ENCODE measurements at regions not wholly inside any gene's neighbourhood (a gene's known extent, or its start where the extent isn't known, plus 50 kb on each side); places are given as distances from the start of the nearest gene placed in this dataset.

DNA sequence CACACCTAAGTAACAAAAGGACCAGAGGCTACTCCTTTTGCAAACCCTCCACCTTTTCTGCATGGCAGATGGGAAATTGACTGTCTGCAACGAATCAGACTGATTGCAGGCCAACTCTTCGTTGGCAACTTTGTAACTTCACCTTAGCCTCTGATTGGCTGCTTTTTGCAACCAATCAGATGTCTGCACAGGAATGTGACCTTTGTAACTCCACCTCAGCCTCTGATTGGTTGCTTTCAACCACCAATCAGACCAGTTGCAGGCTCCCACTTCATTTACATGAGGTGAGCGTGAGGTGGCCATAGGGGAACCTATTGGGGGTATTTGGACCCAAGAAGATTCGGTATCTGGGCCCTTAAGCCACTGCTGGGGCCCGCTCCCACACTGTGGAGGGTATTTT, 209.0 kb downstream of the EN1 start:
- no peak for DNase-seq (ENCODE audit: extremely low read depth in 1 of 11, low read depth in 9 of 11, low spot score in 4 of 11)

DNA sequence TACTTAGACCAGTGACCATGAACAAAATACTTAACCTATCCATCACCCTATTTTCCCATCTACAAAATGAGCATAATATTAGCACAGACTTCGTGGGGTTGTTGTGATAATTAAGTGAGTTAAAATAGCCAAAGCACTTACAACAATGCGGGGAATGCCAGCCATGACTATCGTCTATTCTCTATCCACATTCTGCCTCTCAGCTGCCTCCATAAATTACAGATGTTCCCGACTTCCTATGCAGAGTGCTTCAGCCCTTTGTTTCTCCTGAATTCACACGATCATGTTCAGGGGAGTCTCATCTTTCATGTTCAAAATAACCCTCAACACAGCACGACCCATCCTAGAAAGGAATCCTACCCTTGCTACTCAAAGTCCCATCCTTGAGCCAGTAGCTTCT, 211.6 kb downstream of the EN1 start:
- DNase-seq (ENCODE audit: extremely low read depth in 1 of 11, low read depth in 9 of 11, low spot score in 4 of 11): no peak

DNA sequence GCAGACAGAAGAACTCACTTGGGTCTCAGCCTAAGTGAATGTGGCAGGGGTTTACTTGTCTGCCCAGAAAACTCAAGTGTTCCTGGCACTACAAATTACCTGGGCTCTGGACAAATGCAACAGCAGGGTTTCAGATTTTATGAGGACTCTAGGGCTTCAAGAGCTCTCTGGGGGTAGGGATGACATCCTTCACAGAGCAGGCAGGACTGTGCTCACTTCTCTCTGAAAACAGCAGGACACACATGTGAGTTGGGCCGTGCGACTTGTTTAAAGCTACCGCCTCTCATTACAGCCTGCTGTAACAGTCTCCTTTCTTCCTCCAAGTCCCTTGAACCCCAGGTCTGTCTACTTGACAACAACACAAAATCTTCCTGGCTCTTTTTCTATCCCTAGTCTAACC, 212.6 kb downstream of the EN1 start:
- no peak for DNase-seq (ENCODE audit: extremely low read depth in 1 of 11, low read depth in 9 of 11, low spot score in 4 of 11)

DNA sequence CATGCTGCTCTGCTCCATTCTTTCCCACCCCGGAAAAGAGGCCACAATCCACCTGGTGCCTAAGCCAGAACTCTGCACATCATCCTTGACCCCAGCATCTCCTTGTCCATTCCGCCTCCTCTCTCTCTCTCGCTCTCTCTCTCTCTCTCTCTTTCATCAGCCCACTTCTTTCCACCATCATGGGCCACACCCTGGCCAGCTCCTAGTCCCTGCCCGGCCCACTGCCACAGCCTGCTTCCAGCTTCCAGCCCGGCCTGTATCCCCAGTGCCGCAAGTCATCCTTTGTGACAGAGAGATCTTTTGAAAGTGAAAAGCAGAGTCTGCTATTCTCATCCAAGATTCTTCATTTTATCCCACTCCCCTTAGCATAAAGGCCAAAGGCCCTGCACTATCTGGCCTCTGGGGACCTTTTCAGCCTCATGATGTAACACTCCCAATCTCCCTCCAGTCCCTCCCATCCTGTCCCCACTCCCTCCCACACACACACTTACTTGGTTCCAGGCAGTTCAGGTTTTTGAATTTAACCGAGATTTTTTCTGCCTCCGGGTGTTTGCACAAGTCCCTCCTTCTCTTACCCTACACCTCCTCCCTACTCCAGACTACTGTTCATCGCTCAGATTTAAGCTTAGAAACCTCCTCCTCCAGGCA, 214.0 kb downstream of the EN1 start:
- DNase-seq (ENCODE audit: extremely low read depth in 1 of 11, low read depth in 9 of 11, low spot score in 4 of 11): no peak

DNA sequence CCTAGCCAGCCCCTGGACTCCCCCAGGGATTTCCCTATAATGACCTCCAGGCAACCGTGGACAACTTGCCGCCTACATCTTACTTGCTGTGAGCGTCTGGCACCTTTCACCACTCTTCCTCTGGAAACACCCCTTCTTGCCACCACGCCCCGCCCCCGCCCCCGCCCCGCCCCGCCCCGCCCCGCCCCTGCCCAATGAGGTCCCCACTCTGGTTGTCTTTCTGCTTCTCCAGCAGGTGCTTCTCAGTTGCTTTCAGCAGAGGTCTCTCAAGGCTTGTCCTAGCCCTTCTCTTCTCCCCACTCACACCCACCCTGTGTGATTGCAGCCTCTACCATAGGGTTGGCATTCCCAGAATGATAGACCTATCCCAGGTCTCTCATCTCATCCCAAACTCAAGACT, 214.5 kb downstream of the EN1 start:
- DNase-seq (ENCODE audit: extremely low read depth in 1 of 11, low read depth in 9 of 11, low spot score in 4 of 11): no peak

DNA sequence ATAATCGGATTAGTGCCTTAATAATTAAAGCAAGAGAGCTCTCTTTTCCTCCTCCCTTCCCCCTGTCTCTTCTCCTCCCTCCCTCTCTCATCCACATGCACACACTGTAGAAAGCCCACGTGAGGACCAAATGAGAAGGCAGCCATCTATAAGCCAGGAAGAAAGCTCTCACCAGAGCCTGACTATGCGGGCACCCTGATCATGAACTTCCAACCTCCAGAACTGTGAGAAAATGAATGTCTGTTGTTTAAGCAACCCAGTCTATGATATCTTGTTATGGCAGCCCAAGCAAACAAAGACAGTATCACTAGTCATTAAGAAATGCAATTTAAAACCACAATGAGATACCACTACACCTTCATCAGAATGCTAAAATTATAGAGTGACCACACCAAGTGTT, 220.3 kb downstream of the EN1 start:
- no peak for DNase-seq (ENCODE audit: extremely low read depth in 1 of 11, low read depth in 9 of 11, low spot score in 4 of 11)

DNA sequence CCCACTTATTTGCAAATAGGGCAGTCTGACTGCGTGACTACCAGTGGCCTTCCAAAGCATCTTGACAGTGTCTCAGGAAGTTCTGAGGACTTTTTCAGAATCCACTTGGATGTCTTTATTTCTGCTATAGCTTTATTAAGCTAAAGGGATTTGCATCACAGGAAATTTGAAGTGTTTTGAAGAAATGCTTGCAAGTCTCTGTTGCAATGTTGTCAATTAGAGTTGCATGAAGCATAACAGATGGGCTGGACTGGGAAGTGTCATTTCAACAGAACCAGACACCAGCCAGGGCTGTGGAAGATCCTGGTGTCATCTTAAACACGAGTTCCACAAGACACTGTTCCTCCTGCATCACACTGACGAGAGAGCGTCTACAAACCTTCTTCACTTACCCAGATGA, 224.5 kb downstream of the EN1 start:
- DNase-seq (ENCODE audit: extremely low read depth in 1 of 11, low read depth in 9 of 11, low spot score in 4 of 11): no peak

DNA sequence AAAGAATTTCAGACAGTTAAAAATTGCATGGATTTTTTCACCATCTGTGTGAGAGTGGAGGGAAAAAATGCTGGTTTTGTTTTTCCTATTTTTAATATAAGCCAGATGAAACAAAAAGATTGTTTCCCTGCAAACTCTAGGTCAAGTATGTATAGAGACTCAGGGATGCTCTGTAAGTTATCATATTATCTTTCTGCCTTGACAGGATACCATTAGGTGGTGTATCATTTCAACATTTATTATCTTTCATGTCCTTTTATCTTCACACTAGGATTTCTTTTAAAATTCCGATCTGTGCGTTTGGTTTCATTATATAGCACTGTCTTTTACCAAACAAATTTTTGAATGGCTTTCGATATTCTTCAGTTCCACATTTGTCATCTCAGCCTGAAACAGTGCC, 225.3 kb downstream of the EN1 start:
- no peak for DNase-seq (ENCODE audit: extremely low read depth in 1 of 11, low read depth in 9 of 11, low spot score in 4 of 11)

DNA sequence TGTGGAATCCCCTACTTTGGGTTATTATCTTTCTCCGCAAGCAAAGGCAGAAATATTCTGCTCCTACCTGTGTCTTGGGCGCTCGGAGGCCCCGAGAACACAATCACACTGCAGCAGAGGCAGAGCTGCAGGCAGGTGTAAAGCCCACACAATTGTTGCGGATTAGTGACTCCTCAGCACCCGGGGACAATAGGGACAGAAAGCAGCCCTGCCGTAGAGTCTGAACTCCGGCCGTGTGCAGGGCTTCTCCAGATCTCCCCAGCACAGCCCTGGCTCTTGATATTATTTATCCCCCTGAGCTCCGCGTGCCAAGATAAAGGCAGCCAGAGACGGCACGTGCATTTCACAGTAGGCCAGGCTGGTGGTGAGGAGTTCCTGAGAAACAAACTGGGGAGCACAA, 229.2 kb downstream of the EN1 start:
- no peak for DNase-seq (ENCODE audit: extremely low read depth in 1 of 11, low read depth in 9 of 11, low spot score in 4 of 11)

DNA sequence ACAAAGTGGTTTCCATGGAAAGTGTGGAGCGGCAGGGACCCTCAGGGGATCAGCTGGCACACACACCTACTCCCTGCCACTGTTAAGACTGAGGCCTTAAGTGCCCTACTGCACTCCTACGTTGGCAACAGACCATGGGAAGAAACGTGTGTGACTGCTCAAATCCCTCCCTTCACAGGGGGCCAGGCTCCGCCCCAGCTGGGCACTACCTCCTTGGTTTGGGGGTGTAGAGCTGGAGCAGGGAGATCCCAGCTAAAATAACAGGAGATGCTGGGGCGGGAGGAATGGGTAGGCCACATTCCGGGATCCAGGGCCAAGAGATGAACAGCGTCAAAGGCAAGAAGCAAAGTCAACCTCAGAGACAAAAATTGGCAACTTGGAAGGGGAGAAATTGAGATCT, 231.0 kb downstream of the EN1 start:
- DNase-seq (ENCODE audit: extremely low read depth in 1 of 11, low read depth in 9 of 11, low spot score in 4 of 11): no peak

DNA sequence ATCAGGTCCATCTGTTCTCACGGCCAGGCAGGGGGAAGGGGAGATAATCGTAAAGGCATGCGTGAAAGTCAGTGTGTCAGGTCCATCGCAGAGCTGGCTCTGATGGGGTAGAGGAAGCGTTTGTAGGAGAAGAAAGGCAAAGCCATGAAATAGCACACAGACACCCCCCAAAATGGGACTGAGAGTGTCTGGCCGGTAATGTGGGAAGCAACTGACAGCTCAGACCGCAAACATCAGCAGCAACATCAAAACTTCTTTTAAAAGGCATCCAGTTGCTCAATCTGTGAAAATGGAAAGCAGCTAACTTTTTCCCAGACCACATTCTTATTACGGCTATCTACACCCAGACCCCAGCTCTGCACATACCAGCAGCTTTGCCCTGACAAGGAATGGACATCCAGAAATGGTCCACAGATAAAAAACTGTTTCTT, 232.6 kb downstream of the EN1 start:
- DNase-seq (ENCODE audit: extremely low read depth in 1 of 11, low read depth in 9 of 11, low spot score in 4 of 11): no peak

DNA sequence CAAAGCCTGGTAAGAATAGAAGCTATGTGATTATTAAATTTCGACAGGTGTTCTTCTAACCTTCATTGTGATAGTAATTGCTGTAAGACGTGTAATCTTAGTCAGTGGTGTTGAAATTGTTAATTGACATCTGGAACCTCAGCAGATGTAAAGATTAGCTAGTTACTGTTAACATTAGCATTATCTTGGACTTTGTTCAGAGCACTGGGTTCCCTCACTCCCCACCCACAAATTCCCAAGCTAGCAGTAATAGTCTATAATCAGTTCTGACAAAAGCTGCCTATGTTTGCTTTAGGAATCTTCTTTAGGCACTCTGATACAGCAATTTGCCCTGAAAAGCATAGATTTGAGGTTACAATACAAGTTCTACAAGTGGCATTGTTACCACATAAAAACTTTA, 233.7 kb downstream of the EN1 start:
- DNase-seq (ENCODE audit: extremely low read depth in 1 of 11, low read depth in 9 of 11, low spot score in 4 of 11): no peak

DNA sequence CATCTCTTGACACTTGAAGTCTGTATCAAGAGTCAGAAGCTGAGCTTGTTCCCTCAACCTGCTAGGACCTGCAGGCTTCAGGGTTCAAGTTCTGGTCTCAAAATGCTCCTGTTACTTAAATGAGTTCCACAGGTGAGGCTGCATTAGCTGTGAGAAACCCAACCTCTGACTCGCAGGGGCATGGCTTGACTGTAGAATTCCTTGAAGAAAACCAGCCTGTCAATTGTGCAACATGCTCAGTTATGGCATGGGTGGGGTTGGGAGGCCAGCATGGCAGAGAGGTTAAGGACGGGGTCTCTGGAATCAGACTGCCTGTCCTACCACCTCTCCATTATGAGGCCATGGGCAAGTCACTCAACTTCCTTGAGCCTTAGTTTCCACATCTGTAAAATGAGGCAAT, 235.8 kb downstream of the EN1 start:
- no peak for DNase-seq (ENCODE audit: extremely low read depth in 1 of 11, low read depth in 9 of 11, low spot score in 4 of 11)

DNA sequence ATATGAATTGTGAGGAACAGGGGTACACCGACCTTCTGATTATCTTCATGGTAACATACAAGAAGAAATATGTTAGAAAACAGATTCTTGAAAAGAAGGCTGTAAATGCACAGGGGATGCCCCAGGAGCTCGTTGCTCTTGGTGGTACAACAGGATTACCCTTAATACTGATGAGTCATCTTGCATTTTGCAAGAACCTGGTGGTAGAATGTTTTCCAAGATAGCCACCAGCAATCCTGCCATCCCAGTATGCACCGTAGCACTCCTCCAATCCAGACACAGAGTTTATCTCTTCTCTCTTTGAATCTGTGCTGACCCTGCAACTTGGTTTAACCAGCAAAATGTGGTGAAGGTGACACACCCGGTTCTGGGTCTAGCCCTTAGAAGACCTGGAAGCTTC, 238.3 kb downstream of the EN1 start:
- no peak for DNase-seq (ENCODE audit: extremely low read depth in 1 of 11, low read depth in 9 of 11, low spot score in 4 of 11)

DNA sequence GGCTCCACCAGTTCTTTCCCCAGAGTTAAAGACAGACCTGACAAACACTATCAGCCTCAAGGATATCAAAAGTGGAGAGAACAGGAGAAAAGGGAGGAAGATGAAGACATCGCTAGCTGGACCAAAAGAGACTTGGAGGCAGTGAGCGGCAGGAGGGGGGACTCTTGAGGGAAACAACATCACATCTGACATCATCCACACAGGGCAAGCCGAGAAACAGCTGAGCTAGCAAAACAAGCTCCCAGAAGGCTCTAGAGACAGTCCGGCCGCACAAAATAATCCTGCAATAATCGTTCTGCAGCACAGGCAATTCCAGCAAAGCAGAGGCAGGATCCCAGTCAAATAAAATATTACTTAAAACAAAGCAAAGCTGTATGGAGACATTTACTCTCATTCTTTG, 239.8 kb downstream of the EN1 start:
- DNase-seq (ENCODE audit: extremely low read depth in 1 of 11, low read depth in 9 of 11, low spot score in 4 of 11): no peak

DNA sequence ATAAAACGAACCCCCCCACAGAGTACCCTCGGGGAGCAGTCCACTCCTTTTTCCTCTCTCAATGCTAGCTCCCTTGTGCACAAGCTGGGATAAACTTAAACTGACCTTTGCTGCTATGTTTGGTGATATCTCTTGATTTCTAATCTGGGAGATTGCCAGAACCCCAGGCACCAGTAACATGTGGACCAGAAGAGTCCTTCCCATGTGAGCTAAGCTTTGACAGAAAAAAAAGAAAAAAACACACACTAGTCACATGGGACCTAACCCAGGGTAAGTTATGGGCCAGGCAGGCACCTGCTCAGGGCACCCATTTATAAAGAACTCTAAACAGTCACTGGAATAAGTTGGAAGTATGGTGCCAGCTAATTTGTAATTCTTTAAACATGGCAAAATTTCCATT, 242.6 kb downstream of the EN1 start:
- DNase-seq (ENCODE audit: extremely low read depth in 1 of 11, low read depth in 9 of 11, low spot score in 4 of 11): no peak

DNA sequence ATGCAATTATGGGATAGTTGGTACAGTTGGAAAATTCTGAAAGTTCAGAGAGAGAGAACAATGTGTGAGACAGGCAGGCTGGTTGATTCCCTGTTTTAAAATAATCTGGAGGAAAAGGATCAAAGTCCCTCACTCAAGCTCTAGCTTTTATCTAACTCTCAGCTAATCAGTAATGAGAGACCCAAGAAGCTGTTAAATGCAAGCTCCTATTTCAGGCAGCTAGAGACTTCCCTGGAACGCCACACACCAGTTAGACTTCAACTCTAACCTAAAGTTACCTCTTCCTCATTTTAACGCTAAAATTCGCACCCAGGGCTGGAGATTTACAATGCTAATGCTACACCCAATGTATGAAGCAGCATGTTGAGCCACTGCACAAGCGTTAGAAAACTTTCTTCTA, 243.1 kb downstream of the EN1 start:
- peak in 1 of 11 donors; percentile 11 for DNase-seq (ENCODE audit: extremely low read depth in 1 of 11, low read depth in 9 of 11, low spot score in 4 of 11)

DNA sequence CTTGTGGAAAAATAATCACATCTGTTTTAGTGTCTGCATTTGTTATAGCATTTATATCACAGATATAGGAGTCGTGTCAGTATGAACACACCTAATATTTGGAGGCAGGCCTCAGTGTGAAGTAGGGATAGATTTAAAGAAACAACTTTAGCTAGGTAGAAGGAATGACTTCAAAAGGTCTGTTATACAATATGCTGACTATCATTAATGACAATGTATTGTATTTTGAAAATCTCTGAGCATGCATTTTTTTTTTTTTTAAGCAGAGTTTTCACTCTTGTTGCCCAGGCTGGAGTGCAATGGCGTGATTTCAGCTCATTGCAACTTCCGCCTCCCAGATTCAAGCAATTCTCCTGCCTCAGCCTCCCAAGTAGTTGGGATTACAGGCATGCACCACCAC, 248.3 kb downstream of the EN1 start:
- DNase-seq (ENCODE audit: extremely low read depth in 1 of 11, low read depth in 9 of 11, low spot score in 4 of 11): no peak

DNA sequence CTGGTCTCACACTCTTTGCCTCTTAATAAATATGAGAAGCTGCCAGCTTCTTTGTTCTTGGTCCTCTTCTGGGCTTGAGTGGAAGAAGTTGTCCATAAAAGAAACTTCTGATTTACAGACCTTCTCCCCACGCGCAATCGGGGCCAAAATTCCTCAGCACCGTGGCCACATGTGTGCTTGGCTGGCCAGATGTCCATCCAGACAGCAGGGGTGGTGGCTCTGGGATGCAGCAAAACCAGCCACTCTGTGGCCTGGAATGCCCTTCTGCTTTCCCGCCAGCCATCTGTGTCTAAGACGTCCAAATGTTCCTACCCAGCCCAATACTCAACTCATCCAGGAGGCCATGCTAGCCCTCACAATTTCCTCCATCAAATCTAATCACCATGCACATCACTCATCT, 250.8 kb downstream of the EN1 start:
- no peak for DNase-seq (ENCODE audit: extremely low read depth in 1 of 11, low read depth in 9 of 11, low spot score in 4 of 11)

DNA sequence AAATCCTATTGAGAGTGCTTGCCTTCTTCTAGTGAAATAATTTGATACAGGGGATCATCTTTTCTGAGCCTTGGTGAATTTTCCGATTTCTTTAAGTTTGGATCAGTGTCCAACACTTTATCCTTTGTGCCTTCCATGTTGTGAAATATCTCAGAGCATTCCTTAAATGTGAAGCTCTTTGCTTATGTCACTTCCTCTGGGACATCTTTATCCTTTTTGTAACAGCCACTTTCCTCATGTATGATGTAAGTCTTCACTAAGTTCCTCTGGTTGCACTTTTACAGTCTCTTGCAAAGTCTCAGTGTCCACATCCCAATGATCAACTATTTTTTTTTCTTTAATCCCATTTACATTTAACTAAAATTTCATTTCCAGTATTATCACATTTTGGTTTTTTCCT, 254.2 kb downstream of the EN1 start:
- no peak for DNase-seq (ENCODE audit: extremely low read depth in 1 of 11, low read depth in 9 of 11, low spot score in 4 of 11)

DNA sequence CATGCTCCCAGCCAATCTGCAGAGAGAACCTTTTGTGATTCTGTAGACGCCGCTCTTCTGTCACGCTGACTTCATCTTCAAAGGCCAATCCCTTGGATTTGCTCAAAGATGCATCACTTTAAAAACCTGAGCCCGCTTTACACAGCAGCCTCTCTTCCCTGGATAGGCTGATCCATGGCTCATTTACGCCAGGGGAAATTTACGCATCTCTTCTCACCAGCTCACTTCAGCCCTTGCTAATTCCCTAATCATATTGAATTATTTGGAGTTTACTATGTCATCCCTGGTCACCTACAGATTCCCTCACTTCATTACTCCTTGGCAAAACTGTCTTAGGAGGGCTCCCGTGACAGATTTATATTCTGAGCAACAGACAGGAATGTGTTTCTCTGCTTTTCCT, 256.2 kb downstream of the EN1 start:
- no peak for DNase-seq (ENCODE audit: extremely low read depth in 1 of 11, low read depth in 9 of 11, low spot score in 4 of 11)

DNA sequence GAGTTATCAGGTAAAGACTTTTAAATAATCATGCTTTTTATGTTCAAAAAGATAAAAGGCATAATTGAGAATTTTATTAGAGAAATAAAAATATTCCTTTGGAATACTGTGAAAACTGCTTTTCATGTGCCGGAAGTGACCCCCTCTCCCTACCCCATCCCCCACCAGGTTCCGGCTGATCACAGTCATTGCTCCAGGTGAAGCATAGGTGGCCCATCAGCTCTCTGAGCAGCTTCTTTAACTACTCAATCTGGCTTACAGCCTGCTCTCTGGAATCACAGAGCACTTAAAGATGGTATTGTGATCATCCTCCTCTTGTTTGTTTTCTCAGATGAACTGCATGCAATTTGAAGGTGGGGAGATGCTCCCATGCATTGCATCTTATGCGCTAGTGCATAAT, 257.7 kb downstream of the EN1 start:
- DNase-seq (ENCODE audit: extremely low read depth in 1 of 11, low read depth in 9 of 11, low spot score in 4 of 11): no peak

Data from renal cortex interstitium (tissue), 11 donors.